ENCODE measurements at regions not wholly inside any gene's neighbourhood (a gene's known extent, or its start where the extent isn't known, plus 50 kb on each side); places are given as distances from the start of the nearest gene placed in this dataset.
A peak's percentile ranks its signal among the peaks of the same experiment; 100 is the strongest.
"Not testable (repeated sequence)": the region's sequence is repeated elsewhere in the genome, so short reads cannot be mapped to it uniquely, and the experiment has no call there.

- DNase-seq: no peak
Observed at GRCh38 chr12:59079002-59079401, 158.7 kb upstream of the LRIG3 start.

GRCh38 chr12:59077575-59078426 lies 157.5 kb upstream of the LRIG3 start:
- DNase-seq: no peak

GRCh38 chr12:59077153-59077552 lies 156.8 kb upstream of the LRIG3 start:
- no peak for DNase-seq

DNA sequence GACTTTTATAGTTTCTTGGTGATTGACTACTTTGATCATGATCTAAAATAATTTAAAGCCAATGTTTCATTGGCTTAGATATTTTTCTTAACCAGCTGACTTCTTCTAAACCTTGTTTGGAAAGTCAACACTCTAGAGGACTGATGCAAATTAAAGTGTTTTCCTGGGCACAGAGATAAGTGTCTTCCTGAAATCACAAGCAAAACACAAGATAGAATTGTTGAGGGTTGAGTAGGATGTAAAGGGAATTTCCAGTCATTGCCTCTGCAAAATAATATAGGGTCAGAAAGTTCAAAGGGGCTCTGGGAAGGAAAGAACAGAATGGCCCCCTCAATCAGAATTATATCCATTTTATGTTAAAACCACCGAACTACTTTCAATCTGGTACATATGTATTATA lies 156.3 kb upstream of the LRIG3 start:
- DNase-seq: no peak

DNA sequence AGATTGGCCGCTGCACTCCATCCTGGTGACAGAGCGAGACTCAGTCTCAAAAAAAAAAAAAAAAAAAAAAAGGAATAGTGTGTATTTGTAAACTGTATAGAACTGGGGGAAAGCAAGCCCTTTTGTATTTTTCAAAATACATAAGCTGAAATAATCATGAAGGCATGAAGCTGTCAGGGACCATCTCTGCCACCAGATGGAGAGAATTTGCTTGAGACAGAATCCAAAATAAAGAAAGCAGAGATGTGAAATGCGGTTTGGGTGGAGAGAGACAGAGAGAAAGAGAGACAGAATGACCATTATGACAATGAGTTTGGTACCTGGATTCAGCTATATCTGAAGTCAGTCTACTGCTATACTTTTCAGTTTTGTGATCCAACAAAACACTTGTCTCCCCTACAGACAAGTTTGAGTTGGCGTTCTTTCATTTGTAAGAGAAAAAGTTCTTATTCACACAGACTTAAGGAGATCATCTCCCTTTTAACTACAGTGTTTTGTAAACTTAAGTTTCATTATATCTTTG lies 155.7 kb upstream of the LRIG3 start:
- DNase-seq: no peak

DNA sequence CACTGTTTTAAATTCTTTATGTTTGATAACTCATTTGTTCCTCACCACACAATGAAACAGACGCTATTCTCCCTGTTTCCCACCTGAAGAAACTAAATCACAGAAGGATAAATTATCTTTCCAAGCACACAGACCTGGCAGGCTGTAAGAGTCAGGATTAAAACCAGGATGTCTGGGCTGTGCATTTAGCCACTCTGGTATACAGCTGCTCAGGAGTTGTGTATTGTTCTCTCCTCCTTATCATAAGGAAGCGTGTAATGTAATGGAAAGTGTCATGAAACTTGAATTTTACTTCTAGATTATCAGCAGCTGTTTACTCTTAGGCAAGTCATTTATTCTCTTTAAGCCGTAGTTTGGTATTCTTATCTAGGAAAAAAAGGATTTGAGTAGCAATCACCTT lies 154.8 kb upstream of the LRIG3 start:
- no peak for DNase-seq

GRCh38 chr12:59070322-59070933 lies 150.1 kb upstream of the LRIG3 start:
- DNase-seq: no peak

GRCh38 chr12:59069516-59069915 lies 149.2 kb upstream of the LRIG3 start:
- no peak for DNase-seq

- DNase-seq: no peak
Observed at GRCh38 chr12:59068436-59068835, 148.1 kb upstream of the LRIG3 start.

DNA sequence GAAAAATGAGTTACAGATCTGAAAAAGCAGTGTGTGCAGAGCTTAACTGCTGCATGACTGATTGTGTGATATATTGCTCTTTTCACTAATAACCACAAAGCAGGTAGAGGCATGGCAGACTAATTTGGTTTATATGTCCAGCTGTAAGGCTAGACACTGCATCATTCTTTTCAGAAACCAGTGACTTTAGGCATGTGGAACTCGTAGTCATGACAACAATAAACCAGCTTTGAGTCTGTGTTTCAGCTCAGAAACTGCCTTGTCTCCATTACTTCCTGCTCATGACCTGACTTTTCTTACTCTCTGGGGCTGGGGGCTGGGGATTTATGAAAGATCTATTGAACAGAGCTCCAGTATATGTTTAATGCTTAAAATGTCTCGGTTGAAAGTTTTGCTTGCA lies 146.8 kb upstream of the LRIG3 start:
- peak; percentile 46 for DNase-seq

GRCh38 chr12:59066445-59066844 lies 146.1 kb upstream of the LRIG3 start:
- DNase-seq: no peak

- DNase-seq: no peak
Observed at GRCh38 chr12:59059088-59059935, 139.0 kb upstream of the LRIG3 start.

DNA sequence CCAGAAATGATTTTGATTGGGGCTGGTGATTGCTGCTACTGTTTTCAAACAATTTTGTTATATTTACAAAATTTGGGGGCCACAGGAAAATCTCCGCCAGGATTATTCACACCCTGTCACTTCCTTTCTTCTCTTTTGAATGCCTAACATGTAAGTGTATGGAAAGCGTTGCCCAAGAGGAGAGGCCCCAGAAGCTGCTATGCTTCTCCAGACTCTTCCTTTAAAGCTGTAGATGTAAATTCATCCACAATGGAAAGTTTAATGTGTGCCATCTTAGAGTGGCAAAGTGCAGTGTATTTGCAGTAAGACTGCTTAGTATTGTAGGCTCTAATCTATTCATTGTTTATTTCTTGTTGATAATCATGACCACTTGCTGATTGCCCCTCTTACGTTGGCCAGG lies 136.7 kb upstream of the LRIG3 start:
- no peak for DNase-seq

GRCh38 chr12:59055204-59055860 lies 135.0 kb upstream of the LRIG3 start:
- no peak for DNase-seq

DNA sequence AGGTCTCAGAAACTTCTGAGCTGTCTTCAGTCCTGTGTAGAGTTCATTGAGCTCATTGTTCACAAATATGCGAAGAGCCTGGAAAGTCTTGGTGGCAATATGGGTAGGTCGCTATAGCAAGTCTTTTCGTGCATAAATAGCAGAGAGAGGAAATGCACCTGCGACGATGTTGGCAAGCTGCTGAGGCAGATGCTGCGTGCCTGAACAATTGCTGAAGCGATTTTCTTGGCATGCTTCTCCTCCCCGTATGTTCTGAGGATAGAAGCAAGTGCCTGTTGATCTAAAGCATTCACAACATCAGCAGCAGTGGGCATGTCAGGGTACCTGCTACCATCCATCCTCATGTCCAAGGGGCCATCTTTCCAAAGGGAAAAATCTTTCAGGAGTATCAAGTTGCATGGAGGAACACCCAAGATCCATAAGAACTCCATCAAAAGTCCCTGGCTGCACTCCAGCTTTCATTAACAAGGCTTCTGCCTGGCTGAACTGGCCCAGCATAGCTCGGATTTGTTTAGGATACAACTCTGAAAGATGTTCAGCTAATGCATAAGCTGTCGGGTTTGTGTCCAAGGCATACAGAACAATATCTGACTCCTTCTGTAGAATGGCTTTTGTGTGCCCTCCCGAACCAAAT lies 133.1 kb upstream of the LRIG3 start:
- DNase-seq: not testable (repeated sequence)

DNA sequence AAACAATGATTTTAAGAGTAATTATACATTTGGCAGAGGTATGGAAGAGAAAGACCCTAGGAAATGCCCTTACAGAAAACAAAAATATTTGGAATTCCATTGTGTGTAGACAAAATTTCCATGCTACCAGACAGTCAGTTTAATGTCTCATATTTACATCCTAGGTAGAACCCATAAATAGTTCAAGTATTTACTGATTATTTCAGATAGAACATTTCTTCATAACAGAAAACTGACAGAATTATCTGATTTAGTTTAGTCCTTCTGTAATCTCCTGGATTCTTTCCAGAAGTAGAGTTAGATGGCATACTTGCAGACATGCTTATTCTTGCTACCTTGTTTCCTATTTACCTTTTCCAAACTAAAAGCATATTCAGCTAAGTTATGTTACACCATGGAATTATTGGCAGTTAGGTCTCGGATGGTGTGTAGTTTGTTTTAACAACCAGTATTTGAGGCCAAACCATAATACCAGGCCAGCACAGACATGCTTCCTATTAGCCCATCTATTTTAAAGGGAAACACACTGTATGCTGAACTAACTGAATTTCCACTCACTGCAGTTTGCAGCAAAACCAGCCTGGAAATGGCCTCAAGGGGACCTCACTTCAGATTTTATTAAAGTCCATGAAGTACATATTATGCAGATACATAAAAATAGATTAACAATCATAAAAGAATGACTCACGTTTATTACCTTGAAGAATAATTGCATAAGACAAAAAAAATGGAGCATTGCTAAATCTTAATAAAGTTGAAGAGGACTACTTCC lies 126.6 kb upstream of the LRIG3 start:
- no peak for DNase-seq

- no peak for DNase-seq
Observed at GRCh38 chr12:59044791-59045190, 124.5 kb upstream of the LRIG3 start.

GRCh38 chr12:59041241-59042121 lies 121.2 kb upstream of the LRIG3 start:
- no peak for DNase-seq

- no peak for DNase-seq
Observed at GRCh38 chr12:59040656-59041055, 120.4 kb upstream of the LRIG3 start.

DNA sequence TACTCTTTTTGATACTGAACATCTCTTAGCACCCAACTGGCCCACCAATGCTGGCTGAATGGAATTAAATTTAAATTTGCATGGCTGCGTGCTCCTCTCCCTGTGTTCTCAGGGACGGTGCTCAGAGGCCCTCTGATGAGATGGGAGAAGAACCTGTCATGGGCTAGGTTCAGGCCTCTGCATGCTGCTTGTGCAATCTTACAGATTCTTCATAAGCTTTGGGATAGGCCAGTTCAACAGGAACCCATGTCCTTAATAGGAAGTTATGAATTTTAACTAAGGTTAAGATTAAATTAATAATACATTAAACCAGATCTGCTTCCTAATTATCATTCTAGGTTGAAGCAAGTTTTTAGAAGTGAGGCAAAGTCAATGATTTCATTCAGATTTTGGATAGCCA lies 119.7 kb upstream of the LRIG3 start:
- DNase-seq: no peak

DNA sequence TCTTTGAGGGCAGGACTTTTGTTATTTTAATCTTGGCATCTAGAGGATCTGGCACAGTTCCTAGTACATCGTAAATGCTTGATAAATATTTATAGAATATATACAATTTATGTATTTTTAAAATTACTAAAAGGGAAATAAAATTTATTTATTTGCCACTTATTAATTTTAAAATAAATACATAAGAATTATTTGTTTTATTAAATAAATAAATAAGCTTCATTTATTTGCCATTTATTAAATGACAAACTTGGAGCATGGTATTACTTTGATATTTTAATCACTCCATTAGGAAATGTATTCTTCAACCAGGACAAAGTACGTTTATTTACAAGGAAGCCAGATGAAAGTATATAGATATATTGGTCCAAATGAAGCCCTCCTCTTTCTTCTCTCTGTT lies 118.7 kb upstream of the LRIG3 start:
- no peak for DNase-seq

Data from NCI-H1417 treated with DMSO at 0.1 percent for 48 hours (cell line).